ENCODE measurements at regions not wholly inside any gene's neighbourhood (a gene's known extent, or its start where the extent isn't known, plus 50 kb on each side); places are given as distances from the start of the nearest gene placed in this dataset.

DNA sequence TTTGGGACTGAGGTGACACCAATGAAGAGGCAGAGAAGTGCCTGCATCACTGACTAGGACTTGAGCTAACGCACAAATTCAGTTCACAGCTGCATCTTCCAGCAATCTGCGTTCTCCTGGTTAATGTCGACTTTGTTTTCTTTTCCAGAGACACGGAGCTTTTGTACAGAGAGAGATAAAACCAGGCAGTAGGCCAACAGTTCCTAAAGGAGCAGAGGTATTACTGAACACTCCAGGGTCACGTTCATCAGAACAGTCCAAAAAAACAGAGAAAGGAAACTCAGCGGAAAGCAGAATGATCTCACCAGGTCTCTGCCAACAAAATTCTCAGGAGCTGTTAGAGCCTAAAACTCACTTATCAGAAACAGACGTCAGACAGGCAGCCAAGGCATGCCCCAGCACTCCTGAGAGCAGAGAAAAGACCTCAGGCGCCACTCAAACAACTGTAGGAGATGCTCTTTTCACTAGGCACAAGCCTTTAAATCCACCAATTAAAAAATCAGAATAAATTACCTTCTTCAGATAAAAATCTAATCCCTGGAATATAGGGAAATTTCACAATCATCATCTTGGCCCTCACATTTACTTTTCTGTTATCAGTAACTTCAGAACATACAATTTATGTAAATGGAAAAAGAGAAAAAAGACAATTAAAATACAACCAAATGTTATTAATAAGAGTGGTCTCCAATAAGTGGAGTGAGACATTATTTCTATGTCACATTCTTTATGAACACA is 95.9 kb upstream of the SPTBN1 start:
- peak overlapping the region; percentile 54 for H3K27ac ChIP-seq
- TF ChIP-seq, protein P1, sequence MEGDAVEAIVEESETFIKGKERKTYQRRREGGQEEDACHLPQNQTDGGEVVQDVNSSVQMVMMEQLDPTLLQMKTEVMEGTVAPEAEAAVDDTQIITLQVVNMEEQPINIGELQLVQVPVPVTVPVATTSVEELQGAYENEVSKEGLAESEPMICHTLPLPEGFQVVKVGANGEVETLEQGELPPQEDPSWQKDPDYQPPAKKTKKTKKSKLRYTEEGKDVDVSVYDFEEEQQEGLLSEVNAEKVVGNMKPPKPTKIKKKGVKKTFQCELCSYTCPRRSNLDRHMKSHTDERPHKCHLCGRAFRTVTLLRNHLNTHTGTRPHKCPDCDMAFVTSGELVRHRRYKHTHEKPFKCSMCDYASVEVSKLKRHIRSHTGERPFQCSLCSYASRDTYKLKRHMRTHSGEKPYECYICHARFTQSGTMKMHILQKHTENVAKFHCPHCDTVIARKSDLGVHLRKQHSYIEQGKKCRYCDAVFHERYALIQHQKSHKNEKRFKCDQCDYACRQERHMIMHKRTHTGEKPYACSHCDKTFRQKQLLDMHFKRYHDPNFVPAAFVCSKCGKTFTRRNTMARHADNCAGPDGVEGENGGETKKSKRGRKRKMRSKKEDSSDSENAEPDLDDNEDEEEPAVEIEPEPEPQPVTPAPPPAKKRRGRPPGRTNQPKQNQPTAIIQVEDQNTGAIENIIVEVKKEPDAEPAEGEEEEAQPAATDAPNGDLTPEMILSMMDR (conservative IDR thresholded peaks at IDR 0.05) = no peak

DNA sequence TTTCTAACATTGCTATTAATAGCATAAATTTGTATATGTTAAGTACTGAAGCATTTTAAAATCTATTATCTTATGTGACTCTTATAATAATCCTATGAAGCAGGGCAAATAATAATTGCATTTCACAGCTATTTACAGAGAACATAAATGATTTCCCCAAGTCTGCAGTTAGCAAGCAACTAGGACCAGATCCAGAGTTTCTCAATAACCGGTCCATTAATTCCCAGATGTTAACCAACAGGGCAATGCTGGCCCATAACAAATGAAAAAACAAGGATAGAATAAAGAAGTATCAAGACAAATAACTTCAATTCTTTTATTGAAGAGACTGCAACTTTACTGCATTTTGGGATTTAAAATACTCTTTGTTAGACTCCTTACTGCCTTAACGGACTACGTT is 91.7 kb upstream of the SPTBN1 start:
- TF ChIP-seq, protein P1 (conservative IDR thresholded peaks at IDR 0.05) = no peak

DNA sequence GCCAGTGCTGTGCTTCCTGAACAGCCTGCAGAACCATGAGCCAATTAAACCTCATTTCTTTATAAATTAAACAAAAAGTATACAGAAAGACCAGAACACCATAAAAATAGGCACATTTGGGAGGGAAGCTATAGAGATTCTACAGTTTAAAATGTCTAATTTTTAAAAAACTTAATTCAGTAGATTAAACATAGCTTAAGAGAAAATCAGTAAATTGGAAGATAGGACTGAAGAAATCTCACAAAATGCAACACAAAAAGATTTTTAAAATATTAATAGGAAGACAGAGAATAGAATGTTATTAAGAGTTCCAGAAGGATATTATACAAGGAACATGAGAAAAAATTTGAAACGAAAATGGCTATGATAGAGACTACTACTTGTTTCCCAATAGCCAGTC is 90.5 kb upstream of the SPTBN1 start:
- TF ChIP-seq, protein P1 (conservative IDR thresholded peaks at IDR 0.05) = no peak
- H3K27ac ChIP-seq = no peak overlapping the region

More for the DNA sequence above, 91.7 kb upstream of the SPTBN1 start:
- H3K27ac ChIP-seq = no peak overlapping the region

DNA sequence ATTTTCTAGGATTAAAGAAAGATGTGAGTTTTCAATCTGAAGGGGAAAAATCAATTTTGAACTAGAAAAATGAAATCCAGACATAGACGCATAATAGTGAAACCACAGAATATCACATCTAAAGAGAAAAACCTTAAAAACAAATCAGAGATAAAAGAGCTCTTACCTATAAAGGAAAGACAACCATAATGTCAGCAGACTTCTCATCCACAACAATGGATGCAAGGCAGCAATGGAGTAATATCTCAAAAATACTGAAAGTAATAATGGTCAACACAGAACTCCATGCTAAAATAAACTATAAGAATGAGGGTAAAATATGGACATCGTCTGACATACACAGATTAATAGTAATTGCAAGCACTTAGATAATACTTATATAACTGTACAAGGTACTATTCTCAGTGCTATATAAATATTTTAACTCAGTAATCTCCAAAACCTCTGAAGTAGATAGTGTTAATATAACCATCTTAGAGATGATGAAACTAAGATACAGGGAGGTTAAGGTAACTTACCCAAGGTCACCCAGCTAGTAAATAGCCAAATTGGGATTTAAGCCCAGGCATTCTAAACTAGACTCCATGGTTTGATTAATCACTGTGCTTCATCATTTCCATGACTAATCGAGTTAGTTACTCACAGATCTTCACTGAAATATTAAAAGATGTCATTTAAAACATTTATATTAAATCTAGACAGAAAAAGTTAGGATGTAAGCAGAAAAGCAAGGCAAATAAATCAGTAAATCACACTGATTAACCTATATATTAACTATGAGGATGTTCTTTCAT is 89.4 kb upstream of the SPTBN1 start:
- TF ChIP-seq, protein P1 (conservative IDR thresholded peaks at IDR 0.05) = no peak
- no peak overlapping the region for H3K27ac ChIP-seq

DNA sequence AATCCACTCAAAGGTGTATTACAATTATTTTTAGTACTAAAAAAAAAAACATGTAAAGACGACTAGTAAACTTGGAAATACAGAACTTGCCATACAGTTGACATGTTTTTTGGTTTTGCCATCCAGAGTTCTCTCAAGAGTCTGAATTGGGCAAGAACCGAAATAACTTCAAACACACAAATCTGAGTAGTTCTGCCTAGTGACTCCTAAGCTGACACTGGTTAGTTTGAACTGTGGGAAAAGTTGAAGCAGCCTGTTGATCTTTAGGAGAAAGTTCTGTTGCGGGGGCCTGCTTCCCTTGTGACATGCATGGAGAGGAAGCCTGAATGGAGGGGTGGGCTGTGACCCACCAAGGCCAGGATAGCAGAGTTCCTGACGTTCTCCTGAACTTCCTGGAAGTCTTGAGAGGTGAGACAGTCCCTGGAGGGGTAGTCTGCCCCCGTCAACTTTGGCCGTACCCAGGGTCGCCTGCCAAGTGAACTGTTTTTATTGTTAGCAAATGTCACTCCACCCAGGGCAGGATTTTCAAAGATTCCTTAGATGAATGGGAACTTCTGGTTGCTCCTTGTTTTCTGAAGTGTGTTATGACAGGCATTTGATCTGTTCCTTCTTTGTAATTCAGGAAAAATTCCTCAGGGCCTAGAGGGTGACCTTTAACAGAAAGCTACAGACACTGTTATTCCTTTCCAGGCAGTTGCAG is 85.6 kb upstream of the SPTBN1 start:
- H3K27ac ChIP-seq = no peak overlapping the region
- TF ChIP-seq, protein P1 (conservative IDR thresholded peaks at IDR 0.05) = no peak

DNA sequence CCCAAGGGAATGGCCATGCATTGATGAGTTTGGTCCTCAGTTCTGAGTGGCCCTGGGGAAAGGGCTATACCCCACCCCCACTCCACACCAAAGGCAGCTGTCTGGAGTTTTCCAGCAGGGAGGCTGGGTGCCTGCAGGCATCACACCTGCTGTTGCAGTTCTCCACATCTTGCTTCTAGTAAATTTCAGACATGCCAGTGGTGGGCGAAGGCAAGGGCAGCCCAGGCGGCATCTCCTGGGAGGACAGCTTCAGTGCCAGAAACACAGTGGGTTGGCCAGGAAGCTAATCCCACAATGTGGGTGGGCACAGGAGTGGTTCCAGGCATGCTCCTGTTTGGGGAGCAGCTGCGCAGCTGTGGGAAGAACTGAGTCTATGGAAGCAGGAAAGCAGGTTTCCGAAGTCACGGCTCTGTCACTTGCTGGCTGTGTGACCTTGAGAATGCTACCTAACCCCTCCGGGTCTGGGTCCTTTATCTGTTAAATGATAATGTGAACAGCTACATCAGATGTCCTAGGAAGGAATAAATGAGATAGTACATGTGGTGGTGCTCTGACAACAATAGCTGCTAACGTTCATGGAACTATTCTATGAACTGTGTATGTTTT is 84.6 kb upstream of the SPTBN1 start:
- no peak overlapping the region for H3K27ac ChIP-seq
- TF ChIP-seq, protein P1 (conservative IDR thresholded peaks at IDR 0.05) = no peak

DNA sequence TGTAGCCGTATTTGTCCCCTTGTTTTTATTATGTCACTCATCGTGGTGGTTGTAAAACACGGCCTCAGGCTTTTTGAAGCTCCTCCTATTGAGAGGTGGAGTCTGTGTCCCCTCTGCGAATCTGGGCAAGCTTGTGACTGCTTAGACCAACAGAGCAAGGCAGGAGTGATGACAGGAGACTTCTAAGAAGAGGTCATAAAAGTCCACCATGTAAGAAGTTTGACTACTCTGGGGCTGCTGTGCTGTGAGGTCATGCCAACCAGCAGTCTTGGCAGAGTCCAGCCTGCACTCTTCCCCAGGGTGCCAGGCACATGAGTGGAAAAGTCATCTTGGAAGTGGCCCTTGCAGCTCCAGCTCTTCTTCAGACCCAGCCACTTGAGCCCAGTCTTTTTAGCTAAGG is 83.8 kb upstream of the SPTBN1 start:
- TF ChIP-seq, protein P1 (conservative IDR thresholded peaks at IDR 0.05) = no peak
- H3K27ac ChIP-seq = no peak overlapping the region

All from VCaP (cell line).